GM18502 (cell line): ENCODE measurements at regions not wholly inside any gene's neighbourhood (a gene's known extent, or its start where the extent isn't known, plus 50 kb on each side); places are given as distances from the start of the nearest gene placed in this dataset.

Experiments
- ATAC-seq: cut with Tn5 transposase; IDR thresholded peaks from one replicate; pipeline ENCODE4 v1.9.1; 2021; ENCODE audit warnings: mild to moderate bottlenecking; ENCODE audit not compliant: unreplicated experiment, poor library complexity

DNA sequence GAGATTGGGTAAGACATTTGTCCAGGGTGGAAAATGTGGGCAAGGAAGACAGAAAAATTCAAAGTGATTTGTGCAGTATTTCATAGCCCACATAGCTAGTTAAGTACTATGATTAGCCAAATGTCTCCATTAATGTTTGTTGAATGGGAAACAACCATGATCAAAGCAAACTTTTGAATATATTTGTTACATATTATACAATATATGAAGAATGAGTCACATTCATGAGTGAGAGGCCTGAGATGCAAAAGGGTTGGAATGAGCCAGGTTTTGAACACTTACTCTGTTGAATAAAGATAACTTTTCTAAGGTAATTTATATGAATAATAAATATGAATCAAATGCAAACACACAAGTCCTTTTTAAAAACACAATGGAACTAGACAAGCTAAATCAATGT, 984.5 kb upstream of the CDH2 start:
- ATAC-seq = no peak

DNA sequence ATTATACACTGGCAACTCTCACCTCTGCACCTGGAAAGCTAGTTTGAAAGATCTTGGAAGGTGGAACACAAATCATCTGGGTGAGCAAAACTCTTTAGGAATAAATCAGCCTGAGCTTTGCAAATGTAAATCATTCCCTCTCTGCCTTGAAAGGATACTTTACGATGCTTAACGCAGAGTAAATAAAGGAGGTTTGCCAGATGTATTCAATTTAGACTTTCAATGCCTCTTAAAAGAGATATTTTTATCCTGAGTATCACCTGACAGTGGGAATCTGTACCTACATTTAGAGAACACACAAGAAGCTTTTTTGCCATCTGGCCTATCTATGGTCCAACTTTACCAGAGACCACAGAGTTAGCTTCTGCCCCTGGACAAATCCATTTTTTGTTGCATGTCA, 983.2 kb upstream of the CDH2 start:
- no peak for ATAC-seq

DNA sequence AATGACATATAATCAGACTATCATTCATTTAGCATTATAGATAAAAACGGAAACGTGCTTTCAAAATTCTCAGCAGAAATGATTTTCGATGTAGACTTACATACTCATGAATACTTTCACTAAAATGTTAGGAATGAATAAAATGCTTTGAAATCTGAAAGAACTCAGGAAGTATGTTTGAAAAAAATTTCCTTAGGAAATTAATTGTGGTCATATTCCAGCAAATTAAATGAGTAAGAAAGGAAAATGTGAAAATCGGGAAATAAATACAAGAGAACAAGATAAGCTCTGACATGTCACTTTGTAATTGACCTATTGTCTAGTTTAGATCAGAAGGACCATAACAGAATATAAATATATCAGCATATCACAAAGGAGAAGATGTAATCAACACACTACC, 981.0 kb upstream of the CDH2 start:
- ATAC-seq = no peak

DNA sequence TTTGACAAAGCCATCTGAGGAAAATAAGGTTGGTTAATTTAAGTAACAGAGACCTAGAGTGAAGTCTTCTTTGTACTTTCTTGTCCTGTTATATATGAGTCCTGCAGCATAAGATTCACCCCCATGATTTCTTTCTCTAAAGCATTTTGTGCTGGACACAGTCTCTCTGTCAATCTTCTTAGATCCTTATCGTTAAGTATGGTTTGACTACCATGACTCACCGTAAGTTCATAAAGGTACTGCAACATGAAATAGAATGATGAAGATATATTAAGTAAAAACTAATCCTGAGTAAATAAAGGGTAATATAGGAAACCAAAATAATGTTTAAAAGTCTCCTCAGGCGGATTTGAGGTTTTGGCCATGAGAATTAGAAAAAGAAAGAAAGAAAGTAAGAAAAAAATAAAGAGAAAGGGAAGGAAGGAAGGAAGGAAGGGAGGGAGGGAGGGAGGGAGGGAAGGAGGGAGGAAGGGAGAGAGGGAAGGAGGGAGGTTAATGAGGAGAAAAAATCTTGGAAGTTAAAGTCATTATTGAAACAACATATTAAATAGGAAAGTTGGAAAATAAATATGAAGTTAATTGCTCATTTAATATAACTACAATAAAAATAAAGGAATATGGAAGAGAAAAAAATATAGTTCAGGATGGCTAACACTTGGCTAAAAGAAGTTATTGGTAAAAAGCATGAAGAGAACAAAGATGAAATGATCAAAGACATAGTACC, 980.3 kb upstream of the CDH2 start:
- no peak for ATAC-seq

DNA sequence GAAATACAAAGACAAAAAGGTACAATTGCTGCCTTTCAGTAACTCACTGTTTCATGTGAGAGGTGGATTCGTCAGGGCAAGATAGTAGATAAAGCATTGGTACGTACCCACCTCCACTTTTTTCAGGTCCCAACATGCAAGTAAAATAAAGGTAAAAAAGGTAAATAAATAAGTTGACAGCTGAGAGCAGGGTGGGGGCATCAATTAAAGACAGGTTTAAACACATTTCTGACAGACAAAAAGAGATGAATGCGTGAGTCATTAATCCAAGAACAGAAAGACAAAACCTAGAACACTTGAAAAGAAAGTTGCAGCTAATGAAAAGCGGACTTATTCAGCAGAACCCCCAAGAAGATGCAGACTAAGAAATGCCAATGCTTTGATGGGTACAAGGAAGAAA, 979.6 kb upstream of the CDH2 start:
- no peak for ATAC-seq

DNA sequence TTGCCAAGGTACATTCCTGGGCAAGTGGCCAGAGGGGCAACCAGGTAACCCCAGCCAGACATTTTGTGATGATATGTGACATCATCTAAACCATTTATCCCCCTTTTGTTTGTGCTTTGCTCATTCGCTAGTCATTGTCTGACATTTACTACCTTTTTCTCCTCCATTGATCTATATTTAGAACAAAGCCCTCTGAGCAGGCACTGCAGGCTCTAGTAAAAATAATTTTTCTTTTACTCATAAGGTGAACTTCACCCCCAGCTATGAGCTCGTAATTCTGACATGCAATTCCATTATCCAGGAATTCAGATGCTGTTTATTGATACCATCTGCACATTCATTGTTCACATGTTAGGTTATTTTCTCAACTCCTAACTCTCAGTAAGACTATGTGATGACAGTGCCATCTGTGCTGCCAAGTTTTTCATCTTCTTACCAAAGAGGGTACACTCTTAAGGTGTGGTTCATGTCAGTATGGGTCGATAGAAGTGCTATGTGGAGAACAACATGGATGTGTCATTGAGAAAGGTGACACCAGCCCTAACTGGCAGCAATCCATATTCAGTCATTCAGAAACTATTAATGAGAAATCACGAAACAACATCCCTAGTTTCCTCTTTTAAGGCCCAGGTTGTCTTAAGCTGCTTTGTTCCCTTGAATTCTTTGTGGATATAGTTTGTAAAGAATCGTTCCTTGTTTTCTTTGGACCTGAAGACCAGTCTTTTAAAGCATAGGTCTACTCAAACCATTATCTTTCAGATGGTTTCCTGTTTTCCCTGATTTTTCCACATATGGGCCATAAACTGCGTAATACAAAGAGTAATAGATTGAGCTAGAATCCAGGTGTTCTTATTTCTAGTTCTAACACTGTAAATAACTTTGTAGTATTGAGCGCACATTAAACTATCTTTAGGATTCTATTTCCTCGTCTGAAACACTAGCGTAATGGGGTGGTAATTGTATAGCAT, 978.1 kb upstream of the CDH2 start:
- ATAC-seq = no peak

DNA sequence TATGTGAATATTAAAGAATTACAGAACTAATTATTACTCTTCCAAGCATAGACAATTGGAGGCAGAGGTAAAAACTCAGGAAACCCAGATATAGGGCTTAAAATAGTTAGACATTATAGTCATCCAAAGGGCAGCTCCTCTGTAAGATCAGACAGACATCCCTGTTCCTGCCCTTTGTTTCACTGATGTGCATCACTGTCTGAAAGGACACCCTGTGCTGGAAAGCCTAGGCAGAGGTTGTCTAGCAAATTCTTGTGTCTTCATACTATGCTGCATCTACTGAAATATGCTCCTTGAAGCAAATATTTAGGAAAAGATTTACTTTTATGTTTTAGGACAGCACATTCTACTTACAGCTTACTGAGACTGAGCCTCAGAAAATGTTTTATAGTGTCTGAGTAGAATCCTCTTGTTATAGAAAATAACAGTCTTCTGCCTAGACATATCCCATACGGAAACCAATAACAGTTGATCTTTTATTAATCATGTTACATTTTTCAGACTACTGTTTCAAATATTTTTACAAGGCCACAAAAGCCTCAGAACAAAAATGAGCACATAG, 977.3 kb upstream of the CDH2 start:
- ATAC-seq = no peak

DNA sequence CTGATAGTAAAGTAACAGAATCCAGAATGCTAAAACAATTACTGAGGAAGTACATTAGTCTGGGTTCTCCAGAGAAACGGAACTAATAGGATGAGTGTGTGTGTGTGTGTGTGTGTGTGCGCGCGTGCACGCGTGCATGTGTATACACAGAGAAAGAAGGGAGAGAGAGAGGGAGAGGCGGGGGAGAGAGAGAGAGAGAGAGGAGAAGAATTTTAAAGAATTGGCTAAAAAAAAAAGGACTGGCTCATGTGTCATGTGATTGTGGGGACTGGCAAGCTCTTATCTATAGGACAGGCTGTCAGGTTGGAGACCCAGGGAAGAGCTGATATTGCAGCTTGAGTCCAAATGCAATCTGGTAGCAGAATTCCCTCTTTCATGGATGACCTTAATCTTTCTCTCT, 976.2 kb upstream of the CDH2 start:
- ATAC-seq = no peak

DNA sequence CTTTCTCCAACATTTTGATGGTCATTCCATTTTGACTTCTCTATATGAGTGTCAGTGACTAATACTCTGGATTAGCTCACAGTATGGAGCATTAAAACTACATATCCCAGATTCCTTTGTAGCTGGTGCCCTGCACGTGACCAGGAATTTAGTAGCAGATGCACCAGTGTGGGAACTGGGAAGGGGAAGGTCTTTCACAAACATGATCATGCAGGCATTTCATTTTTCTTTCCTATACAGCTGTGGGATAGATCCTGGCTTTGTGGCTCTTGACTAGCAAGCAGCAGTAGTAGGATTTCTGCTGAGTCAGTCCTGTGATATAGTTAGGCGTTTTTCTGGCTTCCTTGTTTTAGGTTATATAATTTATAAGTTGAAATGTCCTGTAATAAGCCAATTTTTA, 971.0 kb upstream of the CDH2 start:
- no peak for ATAC-seq

DNA sequence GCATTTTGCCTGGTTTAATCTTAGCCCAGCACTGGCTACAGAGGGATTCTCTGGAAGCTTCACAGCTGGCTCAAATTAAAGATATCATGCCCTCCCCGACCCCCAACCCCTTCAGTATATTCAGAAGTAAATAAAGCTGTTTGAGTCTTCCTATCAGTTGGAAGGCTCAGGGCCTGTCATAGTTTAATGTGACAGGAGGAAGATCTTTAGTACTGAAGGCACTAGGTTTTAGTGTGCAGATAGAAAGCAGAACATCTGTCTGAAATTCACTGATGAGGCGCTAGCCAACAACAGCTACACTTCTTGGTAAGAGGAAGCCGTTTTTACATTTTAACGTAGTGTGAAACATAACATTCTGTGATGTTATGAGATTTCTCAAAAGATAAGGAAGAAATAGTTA, 969.1 kb upstream of the CDH2 start:
- ATAC-seq = no peak

DNA sequence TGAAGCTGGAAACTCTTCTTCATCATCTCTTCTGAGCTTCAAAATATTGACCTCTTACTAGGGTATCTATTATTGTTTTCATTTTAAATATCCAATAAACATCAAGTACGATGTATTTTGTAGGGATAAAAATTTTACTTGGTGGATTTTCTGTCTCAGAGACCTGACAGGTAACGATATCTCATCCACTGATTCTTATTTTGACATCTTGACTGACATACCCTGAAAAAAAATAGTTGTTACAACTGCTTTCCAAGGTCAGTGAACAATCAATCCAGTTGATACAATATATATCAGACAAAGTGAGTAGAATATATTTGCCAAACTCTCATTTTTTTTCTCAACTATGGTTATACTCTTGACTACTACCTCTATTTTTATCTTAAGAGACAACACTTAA, 963.7 kb upstream of the CDH2 start:
- ATAC-seq = no peak

DNA sequence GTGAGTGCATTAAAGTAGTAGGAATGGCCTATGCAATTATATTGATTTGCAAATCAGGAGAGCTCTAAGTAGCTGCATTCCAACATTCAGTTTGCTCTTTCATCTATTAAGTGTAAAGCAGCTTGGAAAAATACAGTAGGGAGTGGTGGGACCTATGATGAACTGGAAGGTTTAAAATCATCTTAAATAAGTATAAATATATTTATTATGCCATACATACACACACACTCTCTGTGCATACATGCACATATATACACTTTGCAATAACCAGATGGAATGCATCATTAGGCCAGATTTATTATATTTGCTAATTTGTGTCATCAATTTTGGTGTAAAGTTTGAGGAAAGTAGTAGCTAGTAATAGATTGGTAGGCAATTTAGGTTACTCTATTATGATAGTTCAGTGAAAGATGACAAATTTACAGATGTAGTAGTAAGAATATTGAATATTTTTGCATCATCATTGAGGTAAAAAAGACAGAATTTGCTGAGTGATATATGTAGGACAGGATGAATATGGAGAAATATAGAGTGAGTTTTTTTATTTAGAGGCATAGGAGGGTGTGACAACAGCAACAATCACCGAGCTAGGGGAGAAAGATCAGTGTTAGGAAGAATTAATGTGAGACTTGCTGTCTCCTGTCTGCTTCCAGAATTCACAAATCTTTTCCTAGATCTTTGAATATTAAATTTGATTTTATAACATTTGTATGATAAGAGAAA, 961.0 kb upstream of the CDH2 start:
- no peak for ATAC-seq

DNA sequence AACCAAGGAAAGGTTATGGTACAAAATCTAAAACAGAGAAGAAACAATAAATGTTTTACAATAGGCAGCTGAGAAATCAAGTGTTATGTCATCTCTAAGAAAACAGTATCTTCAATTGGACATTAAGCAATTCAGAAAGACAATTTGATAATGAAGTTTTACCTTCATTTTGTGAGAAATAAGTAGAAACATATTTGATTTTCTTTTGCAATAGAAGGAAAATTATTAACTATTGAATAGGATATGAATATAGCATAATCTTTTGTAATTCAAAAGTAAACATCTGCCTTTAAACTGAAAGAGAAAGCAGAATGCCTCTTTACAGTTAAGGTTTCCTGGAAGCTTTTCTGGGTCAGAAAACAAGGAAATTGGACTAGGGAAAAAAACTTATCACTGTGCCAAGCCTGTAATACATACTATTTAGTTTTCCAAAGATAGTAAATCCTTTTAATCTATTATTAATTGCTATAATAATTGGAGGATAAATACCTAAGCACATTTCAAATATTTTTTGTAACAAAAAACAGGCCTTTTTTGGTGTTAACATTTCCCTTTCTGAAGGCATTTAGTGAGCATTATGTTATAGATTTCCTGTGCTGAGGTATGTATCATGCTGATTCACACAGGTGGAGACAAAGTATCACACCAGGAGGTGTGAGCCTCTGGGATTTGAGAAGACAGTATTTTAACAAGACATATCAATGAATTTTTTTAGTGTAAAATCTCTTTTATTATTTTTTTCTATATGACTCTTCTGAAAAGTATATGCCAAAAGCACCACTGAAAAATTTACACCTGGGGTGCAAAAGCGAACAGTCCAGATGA, 947.0 kb upstream of the CDH2 start:
- no peak for ATAC-seq

DNA sequence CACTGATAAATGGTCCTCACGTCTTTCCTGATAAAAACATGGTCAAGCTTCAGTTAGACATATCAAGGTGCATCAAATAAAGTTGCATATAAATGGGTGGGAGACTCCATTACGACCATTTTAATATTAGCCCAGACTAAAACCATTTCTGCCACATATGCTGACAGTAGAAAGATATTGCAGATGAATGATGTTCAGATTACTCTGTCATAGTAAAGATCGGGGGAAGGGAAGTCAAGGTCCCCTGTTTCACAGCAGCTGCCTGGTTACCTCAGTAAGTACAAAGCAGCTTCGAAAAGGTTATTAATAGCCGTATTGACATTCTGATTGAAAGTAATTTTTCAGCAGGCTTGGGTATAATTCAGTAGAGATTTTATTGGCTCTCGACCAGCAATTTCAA, 927.7 kb upstream of the CDH2 start:
- no peak for ATAC-seq

DNA sequence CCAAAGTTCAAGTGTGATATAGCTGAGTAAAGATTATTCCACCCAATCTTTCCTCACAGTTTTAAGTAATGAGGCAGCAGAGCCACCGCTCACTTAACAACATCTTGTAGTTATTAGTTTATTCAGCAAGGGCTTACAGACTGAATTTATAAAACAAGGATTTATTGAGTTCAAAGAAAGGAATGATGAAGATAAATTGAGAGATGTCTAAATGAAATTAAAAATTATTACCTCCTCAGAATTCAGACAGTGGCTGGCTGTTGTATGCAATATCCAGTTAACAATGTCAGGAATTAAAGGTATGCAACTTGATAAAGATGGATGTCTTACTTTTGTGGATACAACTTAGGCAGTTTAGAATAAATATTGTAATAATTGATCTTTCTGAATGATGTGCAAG, 927.3 kb upstream of the CDH2 start:
- ATAC-seq = no peak

DNA sequence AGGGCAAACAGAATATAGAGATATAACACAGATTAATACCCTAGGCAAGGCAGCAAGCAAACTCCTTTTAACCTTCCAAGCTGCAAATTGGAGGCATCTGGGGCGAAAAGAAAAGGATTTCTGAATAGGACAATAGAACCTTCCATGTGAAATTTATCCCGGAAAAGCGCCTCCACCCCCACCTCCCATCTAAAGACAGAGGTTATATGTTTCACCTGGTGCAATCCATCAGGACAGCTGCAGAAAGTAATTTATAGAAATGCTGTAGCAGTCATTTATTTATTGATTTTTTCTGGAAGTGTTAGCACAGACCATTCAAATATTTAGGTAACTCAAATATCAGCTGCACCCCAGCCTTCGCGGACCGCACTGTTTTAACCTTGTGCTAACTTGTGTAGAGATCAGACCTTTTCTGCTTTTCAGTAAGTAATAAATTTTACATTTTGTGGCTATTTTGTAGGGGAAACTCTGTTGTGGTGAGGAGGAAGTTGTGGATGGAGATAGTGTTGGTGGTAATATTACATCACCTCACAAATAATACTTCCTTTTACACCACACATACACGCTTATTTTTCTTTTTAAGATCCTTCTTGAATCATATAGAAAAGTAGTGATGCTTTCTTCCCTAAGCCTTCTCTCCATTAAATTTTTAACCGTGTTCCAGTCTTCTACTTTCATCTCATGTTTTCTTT, 919.3 kb upstream of the CDH2 start:
- no peak for ATAC-seq

DNA sequence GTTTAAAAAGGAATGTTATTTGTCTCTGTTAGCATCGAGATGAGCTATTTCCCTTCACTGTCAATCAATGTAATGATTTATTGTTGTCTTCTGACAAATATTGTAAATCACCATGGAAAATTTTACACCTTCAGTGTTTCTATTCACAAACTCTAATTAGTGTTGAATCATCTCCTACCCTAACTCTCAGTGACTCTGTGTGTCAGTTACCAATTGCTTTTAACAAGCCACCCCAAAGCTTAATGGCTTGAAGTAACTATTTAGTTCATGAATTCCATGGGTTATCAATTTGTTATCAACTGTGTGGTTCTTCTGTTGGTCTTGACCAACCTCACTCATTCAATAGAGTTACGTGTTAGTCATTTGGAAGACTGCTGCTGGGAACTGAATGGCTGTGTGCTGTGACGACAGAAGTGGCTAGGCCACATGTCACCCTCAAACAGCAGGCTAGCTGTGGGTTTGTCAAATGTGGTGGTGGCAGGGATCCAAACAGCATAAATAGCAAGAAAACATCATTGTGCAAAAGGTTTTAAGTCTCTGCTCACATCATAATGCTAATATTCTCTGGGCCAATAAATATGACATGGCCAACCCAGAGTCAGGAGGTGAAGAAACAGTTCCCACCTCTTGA, 910.8 kb upstream of the CDH2 start:
- no peak for ATAC-seq

DNA sequence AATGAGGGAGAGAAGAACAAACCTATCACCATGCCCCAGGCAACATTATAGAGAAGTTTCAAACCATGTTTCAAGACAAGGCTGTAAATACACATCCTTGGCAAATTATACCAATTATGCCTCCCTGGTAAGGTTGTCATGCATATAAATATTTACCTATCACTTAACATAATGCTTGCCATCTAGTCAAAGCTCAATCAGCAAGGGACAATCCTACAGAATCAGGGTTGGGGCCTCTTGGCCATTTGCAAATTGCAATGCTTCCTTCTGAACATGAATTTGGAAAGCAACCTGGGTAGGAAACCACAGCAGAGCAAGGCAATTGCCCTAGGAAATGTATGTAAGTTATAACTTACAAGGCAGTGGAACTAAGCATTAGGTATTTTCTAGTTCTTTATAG, 907.2 kb upstream of the CDH2 start:
- ATAC-seq = no peak

DNA sequence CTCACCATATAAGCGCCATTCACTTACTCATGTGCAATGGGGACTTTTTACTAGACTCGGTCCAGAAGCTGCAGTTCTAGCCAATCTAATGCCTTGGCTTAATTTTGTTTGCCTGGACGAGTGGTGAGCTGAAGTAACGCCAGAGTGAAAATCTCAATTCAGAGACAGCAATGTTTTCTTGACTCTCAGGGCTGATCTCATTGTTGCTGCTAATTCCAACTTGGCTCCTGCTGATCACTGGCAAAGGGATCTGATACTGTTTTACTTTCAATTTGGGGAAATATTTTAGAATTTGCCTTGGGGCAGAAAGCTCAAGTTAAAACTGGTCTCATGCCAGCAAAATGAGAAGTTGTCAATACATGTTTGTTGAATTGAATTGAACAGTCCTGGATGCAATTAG, 906.6 kb upstream of the CDH2 start:
- ATAC-seq = no peak
